GM21528 (cell line): ENCODE measurements at regions not wholly inside any gene's neighbourhood (a gene's known extent, or its start where the extent isn't known, plus 50 kb on each side); places are given as distances from the start of the nearest gene placed in this dataset.
"Not testable (repeated sequence)": the region's sequence is repeated elsewhere in the genome, so short reads cannot be mapped to it uniquely, and the experiment has no call there.

Experiments
- ATAC-seq: cut with Tn5 transposase; IDR thresholded peaks from one replicate; pipeline ENCODE4 v1.9.1; 2021; ENCODE audit warnings: mild to moderate bottlenecking, moderate library complexity; ENCODE audit not compliant: unreplicated experiment, low FRiP score

DNA sequence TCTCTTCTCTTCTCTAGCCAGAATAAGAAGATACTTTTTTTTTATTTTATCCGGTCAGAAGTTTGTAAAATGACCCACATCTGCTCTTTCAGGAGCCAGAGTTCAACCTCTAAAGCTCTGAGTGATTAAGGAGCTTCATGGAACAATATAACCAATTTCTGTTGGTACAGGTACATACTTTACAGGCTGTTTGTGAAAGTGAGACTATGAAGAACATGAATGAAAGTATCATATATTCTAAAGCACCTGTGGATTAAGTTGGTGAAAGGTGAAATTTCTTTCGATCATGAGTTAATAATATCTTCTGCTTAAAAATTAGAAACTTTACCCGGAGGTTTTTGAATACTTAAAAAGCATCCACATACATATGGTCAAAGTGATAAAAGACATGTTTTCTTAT is 65.2 kb downstream of the DMRT2 start:
- ATAC-seq: no peak

DNA sequence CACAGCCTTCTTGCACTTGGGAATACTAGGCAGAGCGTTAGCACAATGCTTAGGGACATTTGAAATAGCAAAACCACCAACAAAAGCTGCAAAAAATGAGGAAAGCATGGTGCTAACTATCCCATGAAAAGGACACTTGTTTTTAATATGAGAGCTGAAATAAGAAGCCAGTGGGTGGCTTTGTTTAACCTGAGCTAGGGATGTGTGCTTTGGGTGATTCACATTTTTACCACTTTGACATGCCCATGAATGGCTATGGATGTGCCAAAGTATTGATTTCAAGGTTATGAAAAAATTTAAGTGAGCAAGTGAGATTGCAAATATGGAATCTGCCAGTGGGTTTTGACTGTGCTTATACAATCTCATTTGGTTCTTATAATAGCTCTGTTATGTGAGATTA is 67.3 kb downstream of the DMRT2 start:
- no peak for ATAC-seq

DNA sequence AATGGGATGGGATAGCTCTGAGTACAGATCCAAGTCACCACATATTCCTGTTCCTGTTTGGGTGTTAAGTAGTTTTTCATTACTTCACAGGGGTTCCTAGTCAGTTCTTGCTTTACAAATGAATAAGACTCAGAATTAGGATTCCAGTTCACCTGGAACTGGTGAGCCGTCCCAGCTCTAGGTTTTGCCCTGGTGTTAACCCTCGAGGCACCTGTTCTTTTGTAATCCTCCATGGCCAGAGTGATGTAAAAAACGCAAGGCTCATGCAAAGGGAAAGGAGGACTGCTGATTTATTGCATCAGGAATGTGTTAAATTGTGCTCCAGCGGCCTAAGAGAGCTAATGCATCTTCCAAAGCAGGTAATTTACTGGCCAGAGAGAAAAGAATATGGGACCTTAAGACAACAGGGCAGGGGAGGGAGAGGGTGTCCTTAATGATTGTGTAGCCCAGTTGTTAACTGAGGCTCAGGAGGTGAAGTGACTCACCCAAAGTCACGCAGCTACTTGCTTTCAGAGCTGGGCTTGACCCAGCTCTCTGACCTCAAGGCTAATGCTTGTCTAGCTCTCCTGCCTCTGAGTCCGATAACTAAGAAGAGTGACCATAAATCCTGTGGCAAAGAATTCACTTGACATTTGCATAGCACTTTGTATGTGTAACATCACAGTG is 70.5 kb downstream of the DMRT2 start:
- ATAC-seq: no peak

DNA sequence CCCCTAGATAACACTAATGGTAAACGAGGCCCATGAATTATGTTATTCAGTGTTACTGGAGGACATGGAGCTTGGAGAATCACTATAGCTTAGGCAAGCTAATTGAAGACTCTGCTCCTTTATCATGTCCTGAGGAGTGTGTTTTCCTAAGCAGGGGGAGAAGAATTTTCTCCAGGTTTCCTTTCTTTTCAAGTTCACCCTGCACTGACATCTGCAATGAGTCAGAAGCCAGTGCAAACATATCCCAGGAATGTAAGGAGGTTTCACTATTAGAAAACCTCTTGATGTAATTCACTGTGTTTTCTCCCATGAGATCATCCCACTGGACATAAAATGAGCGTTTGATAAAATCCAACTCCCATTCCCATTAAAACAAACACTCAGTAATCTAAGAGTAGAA is 75.6 kb downstream of the DMRT2 start:
- ATAC-seq: no peak

DNA sequence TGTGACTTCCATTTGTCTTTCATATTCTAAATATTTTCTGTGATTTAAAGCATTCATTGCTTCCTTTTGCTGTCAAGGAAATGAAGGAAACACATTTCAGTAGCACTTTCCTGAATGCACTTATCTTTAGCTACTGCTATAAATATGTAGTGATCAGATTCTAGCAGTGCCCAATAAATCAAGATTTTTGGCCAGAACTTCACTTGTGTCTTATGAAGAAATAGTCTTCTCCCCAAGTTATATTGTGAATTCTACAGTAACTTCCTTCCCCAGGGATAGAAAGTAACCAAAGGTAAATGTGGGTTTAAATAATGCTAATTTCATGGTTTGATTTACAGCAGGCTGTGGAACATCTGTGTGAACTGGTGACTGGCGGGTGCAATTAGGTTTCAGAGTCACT is 77.9 kb downstream of the DMRT2 start:
- ATAC-seq: no peak

DNA sequence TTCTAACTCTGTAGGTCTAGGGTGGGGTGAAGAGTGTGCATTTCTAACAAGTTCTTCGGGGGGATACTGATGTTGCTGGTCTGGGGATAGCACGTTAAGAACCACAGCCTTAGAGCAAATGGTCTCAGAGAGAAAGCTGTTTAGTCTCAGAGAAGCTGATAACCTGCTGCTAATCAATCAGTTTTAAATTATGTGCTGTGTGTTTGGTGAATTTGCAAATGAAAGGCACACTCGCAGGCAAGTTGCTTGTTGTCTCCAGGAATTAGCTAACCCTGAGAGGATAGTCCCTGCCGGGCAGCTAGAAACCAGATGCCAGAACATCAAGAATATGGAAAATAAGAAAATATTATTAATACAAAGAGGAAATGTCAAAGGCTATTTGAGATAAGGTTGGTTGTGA is 79.2 kb downstream of the DMRT2 start:
- no peak for ATAC-seq

DNA sequence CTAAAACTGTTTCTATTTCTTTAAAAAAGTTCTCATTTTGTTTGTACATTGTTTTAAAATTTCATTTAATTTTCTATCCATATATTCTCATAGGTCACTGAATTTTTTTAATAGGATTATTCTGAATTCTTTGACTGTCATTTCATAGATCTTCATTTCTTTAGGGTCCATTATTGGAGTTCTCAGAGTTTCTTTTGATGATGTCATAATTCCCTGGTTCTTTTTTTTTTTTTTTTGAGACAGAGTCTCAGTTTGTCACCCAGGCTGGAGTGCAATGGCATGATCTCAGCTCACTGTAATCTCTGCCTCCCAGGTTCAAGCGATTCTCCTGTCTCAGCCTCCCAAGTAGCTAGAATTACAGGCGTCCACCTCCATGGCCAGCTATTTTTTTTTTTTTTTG is 89.9 kb downstream of the DMRT2 start:
- ATAC-seq: no peak

DNA sequence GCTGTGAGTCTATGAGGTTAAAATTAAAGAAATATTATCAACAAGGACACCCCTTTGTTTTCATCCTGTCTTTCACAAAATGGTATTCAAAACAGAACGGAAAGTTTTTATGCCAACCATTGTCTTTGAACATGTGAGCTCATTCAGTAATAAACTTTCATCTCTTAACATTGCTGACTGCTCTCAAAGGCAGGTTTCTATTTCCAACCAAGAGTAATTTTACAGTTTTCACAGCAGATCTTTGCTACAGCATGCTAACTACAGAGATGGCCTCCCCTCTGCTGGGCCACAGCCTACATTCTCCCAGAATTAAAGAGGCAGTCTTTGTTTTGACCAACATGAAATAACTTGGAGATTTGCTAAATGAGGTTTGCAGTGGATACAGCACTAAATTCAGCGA is 101.5 kb downstream of the DMRT2 start:
- ATAC-seq: no peak

DNA sequence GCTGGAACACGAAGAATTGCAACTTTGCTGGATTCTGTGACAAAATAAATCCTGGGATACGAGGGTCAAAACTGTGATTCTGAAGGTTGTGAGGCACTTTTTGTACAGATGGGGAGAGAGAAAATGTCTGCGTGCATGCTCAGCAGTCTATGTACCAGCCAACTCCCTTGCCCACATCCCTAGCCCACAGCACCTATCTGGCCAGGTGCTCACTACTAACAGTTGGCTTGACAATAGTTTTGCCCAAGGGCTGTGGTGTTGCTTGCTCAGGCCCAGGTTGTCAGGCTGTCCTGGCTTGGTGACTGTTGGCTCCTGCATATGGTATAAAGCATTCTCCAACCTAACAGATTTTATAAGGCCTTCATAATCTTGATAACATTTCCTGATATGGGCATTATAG is 102.0 kb downstream of the DMRT2 start:
- no peak for ATAC-seq

DNA sequence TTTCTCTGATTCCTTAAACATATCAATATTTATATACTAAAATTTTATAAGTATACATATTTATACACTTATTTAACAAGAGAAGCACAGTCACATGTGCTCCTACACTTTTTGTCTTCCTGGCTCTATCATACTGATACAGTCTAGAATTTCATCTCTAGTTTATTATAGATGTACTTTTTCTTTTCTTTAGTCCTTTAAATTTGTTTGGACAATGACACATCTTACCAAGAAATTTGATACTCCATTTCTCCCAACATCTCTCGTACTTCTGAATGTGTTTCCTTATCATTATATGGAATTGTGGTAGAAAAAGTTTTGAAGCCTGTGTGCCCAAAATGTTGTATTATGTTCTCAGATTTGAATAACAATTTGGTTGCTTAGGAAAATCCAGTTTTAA is 104.6 kb downstream of the DMRT2 start:
- ATAC-seq: no peak

DNA sequence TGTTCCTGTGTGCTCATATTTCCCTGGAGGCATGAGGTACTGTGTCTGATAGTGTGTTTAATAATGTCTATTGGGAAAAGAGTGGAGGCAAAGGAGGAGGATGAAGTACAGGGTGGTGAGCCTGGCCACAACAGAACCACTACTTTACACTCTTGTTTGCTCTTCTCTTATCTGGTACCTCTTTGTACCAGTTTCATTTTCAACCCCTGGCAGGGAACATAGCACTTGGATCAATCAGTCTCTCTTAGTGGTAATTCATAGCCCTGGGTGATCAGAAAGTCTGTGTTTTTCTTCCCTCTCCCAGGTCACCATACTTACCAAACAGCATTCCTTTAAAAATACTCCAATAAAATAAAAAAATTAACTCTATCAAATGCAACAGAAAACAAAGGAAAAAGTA is 105.4 kb downstream of the DMRT2 start:
- no peak for ATAC-seq

DNA sequence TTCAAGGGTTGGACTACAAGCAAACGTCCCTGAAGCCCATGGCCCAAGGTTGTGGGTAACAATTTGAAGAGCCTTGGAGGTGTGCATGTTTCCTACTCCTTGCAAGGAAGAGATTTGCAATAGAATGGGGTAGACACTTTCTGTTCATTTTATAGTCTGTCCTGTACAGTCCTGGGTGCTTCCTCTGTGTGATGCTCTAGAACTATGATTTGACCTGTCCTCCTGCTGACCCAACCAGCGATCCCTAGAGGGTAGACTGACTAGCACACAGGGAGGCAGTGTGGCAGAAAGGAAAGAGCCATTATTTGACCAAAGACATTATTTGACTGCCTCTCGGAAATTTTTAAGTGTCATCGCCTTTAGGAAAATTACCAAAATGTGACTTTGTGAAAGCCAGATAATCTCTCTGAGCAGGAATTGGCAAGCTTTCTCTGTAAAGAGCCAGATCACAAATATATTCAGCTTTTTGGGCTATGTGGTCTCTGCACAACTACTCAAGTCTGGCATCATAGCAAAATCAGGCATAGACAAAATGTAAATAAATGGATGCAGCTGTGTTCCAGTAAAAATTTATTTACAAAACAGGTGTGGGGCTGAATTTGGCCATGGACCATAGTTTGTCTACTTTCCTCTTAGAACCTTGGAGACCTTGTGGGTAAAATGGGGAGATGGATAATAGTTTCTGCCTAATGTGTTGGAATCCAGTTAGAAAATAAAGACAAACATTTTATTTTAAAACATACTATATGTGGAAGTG is 106.8 kb downstream of the DMRT2 start:
- ATAC-seq: no peak

DNA sequence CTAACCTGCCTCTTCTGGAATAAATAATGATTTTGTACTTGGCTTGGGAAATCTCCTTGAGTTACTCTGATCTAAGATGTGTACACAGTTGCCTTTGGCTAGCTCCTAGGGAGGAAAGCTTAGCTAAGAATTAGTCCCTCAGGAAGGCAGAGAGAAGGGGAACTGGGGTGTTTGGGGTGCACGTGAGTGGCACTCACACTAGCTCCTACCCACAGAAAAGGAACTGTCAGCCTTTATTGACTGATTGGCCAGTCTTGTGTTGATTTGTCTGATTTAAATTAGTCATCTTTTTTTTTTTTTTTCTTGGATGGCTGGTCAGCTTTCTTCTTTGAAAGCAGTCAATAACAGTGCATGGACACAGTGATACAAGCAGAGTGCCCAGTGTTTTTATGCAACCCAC is 107.7 kb downstream of the DMRT2 start:
- ATAC-seq: no peak

DNA sequence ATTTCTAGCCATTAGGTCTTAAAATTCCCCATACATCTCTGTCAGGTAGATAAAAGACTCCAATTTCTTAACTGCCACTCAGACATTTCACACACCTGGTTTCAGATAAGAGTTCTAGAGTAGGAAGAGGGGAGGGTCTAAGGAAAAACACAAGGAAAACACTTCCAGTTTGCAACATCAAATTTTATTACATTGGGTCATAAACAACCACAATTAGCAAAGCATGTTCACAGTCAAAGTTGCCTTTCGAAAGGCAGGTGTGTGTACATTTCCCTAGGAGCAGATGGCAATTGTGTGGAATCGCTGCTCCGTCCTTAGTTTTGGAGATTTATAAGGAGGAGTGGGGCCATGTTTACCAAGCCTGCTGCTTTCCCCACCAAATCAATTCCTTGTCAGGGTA is 120.8 kb downstream of the DMRT2 start:
- no peak for ATAC-seq

DNA sequence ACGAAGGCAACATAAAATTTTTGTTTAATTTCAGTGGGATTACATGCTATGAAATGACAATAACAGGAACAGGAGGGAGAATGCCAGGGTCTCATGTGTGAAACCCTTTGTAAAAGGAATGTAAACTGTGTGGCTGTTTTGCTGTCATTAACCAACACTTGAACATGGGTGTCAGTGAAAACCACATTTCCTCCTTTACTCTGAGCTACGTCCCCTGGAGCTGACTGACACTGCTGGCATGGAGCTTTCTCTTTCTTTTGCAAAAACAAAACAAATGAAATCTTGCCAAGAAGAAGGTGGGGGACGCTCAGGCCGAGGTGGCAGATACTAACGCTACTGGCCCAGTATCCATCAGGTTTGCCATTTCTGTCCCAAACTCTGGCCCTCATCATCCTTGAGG is 121.4 kb downstream of the DMRT2 start:
- no peak for ATAC-seq

DNA sequence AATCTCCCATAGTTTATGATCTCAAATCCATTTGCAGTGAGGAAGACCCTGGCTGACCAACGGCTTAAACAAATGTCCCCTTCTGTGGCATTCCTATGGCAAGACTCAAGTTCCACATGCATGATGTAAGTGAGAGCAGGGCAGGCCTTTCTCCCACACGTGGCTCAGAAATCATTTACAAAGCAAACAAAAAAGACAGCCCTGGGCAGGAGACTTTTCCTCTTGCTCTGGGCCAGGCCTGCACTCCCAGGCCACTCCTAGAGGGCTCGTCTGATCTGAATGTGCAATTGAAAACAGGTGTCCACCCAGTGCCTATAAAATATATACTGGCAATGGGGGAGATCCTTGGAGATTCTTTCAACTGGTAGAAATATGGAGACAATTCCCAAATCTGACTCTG is 123.1 kb downstream of the DMRT2 start:
- no peak for ATAC-seq

DNA sequence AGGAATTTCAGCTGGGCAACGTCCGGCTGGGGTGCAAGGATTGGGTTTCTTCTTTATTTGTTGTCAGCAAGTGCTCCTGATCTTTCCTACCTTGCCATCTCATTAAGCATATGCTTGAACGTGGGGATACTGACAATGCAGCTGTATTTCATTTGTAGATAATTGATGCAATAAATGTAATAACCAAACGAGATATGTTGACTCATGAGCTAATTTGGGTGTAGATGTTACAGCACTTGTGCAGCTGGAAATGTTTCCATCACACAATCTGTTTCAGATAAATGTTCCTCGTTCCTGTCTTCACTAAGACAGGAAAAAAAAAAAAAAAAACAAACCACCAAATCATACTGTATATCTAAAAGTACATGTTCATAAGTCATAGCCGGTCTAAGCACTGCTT is 123.8 kb downstream of the DMRT2 start:
- ATAC-seq: no peak

DNA sequence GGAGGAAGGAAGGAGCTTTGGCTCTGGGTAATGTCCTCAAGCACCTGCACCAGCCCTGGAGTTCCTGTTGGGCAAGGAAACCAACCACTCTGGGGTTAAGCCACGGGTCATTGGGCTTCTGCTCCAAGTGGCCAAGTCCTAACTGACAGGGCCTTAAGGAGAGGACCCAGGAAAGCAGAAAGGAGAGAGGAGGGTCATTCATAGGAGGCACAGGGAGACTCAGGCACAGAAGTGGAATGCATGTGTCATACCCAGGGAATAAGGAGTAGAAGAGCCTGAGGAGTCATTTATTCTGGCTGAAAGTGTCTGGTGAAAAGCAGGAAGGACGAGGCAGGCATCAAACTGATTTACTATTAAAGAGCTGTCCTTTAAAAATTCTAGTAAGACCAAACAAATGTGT is 129.2 kb downstream of the DMRT2 start:
- no peak for ATAC-seq

DNA sequence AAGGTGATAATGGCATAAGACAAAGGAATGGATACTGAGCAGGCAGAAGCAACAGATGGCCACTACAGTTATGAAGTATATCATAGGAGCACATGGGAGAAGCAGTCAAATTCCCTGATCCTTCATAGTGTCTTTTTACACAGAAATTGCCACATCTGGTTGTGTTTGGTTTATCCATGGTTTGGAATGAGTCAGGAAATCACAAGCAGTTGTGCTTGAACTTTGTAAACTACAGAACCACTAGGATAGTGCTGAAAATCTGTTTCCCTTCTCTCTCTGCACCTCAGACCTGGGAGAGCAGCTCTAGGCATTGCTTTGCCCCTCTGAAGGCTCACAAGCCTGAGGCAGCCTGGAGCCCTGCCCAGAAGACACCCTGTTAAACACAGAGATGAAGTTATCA is 134.0 kb downstream of the DMRT2 start:
- ATAC-seq: no peak

DNA sequence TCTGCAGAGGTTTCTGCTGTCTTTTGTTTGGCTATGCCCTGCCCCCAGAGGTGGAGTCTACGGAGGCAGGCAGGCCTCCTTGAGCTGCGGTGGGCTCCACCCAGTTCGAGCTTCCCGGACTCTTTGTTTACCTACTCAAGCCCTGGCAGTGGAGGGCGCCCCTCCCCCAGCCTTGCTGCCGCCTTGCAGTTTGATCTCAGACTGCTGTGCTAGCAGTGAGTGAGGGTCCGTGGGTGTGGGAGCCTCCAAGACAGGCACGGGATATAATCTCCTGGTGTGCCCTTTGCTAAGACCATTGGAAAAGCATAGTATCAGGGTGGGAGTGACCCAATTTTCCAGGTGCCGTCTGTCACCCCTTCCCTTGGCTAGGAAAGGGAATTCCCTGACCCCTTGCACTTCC is 137.0 kb downstream of the DMRT2 start:
- ATAC-seq: not testable (repeated sequence)

DNA sequence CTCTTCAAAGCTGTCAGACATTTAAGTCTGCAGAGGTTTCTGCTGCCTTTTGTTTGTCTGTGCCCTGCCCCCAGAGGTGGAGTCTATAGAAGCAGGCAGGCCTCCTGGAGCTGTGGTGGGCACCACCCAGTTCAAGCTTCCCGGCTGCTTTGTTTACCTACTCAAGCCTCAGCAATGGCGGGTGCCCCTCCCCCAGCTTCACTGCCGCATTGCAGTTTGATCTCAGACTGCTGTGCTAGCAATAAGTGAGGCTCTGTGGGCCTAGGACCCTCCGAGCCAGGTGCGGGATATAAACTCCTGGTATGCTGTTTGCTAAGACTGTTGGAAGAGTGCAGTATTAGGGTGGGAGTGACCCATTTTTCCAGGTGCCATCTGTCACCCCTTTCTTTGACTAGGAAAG is 145.5 kb downstream of the DMRT2 start:
- not testable (repeated sequence) for ATAC-seq

DNA sequence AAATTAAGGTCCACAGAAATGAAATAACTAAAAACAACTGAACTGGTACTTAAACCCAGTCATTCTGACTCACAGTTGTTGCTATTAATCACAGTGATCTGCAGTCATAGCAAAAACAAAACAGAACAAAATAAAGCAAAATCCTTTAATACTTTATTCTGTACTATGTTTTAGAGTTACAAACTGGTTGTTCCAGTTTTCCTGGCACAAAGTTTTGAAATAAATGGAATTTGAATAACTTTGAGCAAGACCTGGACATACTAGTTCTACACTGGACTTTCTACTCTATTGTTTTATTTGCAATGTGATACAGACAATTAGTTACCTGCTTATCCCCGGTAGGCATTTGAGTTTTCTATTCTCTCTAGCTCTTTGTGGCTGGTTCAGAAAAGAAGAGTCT is 147.9 kb downstream of the DMRT2 start:
- ATAC-seq: no peak
